ENCODE measurements at regions not wholly inside any gene's neighbourhood (a gene's known extent, or its start where the extent isn't known, plus 50 kb on each side); places are given as distances from the start of the nearest gene placed in this dataset.
"Not testable (repeated sequence)": the region's sequence is repeated elsewhere in the genome, so short reads cannot be mapped to it uniquely, and the experiment has no call there.

- not testable (repeated sequence) for DNase-seq
Measured at GRCh38 chr12:19921716-19922115, 446.6 kb upstream of the PDE3A start.

DNA sequence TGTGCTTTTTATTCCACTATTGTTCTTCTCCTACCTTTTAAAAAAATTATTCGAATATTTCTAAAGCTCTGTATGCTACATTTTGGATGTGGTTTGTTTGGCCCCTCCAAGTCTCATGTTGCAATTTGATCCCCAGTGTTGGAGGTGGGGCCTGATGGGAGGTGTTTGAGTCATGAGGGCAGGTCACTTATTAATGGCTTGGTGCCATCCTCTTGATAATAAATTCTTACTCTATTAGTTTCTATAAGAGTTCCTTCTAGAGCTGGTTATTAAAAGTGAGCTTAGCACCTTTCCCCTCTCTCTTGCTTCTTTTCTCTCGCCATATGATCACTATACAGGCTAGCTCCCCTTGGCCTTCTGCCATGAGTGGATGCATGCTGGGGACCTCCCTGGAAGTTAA, 445.6 kb upstream of the PDE3A start:
- no peak for DNase-seq

DNA sequence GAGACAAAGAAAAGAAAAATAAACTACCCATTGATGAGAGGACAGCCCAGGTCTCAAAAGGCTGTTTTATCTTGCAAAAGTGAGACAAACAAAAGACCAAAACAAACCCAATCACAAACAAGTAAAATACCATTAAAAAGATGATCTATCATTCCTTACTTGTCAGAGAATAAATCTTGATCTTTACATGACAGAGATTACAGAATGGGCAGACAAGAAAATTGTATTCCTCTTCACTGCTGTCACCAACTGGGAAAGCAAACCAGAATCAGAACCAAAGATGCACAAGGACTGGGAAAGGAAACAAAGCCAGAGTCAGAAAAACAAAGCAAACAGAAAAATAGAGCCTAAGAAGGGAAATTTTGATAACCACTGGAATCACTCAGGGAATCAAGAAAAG, 444.0 kb upstream of the PDE3A start:
- no peak for DNase-seq

GRCh38 chr12:19925841-19926240, 442.5 kb upstream of the PDE3A start:
- no peak for DNase-seq

DNA sequence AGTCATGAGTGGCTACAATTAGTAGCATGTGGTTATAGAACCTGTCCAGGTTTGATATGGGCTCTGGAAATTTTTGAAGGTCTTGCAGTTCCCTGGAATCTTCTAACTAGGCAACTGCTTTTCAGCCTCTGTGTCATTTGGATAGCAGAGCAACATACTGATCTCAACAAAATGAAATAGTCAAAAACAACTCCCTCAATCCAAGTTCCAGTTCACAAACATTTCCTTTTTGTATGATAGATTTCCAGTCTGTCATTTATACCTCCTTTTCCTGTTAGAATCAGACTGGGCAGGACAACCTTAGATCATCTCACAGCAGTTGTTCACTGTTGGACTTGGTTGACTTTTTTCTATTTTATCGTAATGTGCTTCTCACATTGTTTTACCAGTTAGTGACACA, 442.1 kb upstream of the PDE3A start:
- no peak for DNase-seq

DNA sequence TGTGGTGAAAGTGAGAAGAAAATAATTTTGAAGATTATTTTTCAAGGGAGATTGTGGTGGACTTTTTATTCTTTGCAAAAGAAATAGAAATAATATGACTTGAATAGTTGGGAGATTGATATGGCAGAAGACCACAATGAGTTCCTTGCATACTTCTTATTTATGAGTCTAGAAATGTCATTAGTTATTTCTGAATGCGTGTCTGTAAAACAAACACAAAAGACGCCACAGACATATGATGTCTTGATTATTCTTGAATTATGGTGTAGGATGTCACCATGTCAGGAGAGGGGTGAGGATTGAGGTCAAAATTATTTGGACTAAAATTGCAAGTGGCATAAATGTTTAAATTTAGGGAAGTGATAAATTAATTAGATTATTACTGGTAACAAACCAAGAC, 440.7 kb upstream of the PDE3A start:
- no peak for DNase-seq

GRCh38 chr12:19932413-19932812, 435.9 kb upstream of the PDE3A start:
- DNase-seq: no peak

DNA sequence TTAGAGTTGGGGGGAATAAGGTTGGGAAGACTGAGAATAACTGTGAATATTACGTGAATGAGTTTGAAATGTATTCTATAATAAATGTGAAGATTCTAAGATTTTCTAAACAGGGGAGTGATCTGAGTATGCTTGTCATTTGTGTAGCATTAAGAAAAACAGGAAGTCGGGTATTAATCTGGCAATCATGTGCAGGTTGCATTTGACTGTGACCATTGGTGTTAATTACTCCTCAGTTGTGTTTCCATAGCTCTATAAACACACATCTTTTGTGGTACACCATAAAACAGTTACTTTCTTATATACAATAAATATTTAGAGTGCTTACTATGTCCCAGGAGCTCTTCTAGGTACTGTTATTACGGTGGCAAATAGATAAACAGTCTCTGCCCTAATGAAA, 434.4 kb upstream of the PDE3A start:
- no peak for DNase-seq

- no peak for DNase-seq
Measured at GRCh38 chr12:19937161-19937560, 431.2 kb upstream of the PDE3A start.

- no peak for DNase-seq
Measured at GRCh38 chr12:19938031-19938430, 430.3 kb upstream of the PDE3A start.

DNA sequence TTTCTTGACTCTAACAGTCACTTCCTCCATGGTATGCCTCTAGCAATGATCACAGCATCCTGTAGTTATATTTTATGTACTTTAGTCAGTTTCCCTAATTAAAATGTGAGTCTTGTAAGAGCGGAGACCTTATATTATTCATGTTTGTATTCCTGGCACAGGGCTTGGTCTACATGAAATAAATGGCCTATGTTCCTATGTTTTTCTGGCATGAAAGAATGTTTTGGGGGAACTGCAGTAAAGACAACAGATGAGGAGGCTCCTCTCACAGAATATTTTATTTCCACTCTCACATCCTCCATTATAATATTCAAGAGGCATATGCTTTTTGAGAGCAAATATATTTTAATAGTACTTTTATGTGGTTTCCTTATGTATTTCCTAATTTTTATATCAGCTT, 429.8 kb upstream of the PDE3A start:
- no peak for DNase-seq

GRCh38 chr12:19940267-19940666, 428.1 kb upstream of the PDE3A start:
- DNase-seq: no peak

DNA sequence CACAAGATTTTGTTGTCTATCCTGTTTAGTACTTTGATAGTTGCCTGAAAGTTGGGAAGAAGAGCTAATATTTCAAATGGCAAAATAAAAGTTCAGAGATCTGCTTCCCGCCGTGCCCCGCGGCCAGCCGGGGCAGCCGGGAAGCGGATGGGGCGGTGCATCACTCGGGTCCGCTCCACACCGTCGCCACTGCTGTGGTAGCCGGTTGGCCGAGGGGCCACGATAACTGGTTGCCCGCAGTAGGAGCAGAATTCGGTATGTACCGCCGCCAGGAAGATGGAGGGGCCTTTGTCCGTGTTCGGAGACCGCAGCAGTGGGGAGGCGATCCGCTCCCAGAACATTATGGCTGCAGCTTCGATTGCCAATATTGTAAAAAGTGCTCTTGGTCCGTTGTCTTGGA, 427.2 kb upstream of the PDE3A start:
- no peak for DNase-seq

DNA sequence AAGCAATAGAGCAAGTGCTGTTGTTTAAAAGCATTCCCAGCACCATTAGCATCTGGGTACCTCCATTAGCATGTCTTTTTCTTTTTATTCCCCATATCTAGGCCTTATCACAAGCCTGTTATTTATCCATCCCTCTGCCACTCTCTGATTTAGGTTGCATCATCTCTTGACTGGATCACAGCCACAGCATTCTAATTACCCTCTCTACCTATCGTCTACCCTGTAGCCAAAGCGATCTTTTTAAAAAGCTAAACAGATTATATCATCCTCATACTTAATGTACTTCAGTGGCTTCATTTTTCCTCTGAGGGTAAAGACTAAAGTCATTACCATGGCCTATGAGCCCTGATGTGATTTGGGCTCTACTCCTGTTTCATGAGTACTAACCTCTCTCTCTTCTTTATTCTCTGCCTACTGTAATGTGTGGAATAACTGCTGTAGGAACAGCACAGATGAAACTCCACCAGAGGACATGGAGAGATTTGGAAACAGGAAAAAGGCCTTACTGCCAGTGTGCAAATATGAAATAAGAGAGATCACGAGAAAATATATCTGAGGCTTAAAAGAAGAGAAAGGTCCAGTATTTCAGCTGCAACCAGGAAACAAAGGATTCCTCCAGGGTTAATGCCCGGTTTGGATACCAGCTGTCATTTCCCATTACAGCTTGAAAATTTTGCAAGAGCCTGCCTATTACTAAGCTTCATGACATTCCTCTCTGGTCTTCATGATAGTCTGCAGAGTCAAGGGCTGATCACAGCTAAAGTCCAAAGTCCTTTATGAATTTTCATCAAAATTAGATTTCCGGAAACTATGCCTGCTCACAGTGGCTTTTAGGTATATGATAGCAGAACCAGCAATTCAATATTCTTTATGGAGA, 422.5 kb upstream of the PDE3A start:
- DNase-seq: no peak

DNA sequence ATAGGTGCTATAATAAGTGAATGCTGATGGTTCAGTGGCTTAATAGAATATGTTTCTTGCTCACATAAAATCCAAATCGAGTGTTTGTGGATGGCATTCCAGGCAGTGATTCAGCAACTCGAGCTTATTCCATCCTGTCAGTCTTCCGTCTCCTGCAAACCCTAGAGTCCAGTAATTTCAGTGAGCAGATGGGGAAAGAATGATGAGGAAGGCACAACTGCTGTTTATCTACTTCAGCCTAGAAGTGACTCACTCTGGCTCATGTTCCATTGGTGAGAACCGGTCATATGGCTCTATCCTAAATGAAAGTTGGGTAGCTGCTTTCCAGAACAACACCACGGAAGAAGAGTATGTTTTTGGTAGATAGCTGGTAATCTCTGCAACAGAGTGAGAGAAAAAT, 421.8 kb upstream of the PDE3A start:
- no peak for DNase-seq

DNA sequence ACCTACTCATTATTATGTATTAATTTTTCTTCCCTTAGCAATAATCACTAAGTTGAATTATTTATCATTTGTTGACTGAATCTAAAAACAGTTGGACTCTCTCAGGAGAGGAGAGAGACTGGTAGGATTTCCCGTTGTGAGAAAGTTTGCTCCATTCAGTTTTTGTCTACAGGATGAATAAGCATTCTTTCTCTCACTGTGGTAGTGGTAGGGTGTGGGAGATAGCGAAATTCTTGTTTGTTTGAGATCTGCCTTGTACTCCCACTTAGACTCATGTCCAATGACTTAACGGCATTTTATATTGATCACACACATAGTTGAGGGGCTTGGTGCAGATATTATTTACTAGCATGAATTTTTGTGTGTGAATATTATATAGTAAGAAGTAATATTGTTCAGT, 421.0 kb upstream of the PDE3A start:
- DNase-seq: no peak

DNA sequence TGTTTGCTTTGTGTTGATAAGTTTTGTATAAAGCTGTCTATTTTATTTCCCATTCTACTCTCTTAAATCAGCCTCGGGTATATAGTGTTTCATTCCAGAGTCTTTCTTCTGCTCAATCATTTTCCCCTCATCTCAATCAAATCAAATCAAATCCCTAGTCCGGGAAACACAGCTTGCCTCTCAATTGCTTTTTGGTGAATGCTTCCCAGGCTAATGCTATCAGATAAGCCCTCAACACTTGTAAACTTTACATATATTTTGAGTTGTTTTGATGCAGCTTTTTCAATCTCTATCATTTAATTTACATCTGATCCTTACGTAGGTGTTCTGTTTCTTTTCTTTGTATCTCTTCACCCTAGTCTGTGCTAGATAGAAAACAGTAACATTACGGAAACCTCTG, 416.7 kb upstream of the PDE3A start:
- DNase-seq: no peak

GRCh38 chr12:19953734-19954133, 414.6 kb upstream of the PDE3A start:
- no peak for DNase-seq

- no peak for DNase-seq
Measured at GRCh38 chr12:19954163-19954562, 414.2 kb upstream of the PDE3A start.

GRCh38 chr12:19957308-19958125, 410.8 kb upstream of the PDE3A start:
- no peak for DNase-seq

DNA sequence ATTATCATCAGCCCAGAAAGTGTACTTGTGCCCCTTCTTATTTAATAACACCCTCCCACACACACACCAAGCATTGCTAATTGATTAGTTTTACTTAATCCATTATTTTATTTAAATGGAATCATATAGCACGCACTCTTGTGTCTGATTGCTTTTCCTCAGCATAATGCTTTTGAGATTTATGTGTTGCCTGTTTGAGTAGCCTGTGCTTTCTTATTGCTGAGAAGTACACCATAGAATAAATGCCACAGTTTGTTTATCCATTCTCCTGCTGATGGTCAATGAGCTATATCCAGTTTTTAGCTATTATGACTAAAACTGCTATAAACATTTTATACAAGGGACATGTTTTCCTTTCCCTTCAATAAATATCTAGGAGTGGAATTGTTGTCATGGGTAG, 409.9 kb upstream of the PDE3A start:
- no peak for DNase-seq

- no peak for DNase-seq
Measured at GRCh38 chr12:19959353-19959752, 409.0 kb upstream of the PDE3A start.

DNA sequence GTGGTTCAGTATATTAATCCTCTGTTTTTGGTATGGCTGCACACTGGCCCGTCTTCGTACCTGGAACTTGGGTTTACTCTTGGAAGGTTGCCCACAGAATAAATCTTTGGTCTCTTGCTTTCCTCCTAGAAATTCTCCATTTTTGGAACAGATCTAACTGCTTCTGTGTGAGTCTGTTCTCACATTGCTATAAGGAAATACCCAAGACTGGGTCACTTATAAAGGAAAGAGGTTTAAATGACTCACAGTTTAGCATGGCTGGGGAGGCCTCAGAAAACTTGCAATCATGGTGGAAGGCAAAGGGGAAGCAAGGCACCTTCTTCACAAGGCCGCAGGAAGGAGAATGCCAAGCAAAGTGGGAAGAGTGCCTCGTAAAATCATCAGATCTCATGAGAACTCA, 407.8 kb upstream of the PDE3A start:
- DNase-seq: no peak

DNA sequence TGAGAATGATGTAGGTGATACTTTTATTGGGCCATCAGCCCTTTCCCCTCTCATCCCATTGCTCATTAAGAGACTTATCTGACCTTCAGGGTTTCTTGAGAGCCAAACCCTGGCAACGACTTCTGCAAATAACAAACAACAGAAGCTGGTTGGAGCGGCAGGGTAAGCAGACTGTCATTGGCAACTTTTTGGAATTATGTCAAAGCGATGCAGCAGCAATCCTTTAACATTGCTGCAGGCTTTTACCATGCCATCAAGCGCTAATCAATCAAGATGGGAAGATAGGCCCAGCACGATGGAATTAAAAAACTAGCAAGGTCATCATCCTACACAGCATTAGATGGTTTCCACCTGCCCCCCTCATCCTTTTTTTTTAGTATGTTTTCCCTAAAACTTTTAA, 406.1 kb upstream of the PDE3A start:
- DNase-seq: no peak

Measured in stimulated activated CD4-positive, alpha-beta T cell treated with anti-CD3 and anti-CD28 coated beads, Interleukin-2, amount 100 ng/mL, for 24 hours (primary cell).